ENCODE measurements at regions not wholly inside any gene's neighbourhood (a gene's known extent, or its start where the extent isn't known, plus 50 kb on each side); places are given as distances from the start of the nearest gene placed in this dataset.

GRCh38 chr4:58061967-58062366 is 951.8 kb upstream of the IGFBP7 start:
- no peak for TF ChIP-seq MYC (IDR thresholded peaks at IDR 0.05; ENCODE audit: low read depth, low read length)
- TF ChIP-seq GATA2 (IDR thresholded peaks at IDR 0.05; ENCODE audit: insufficient read depth, insufficient read length, low read depth, low read length): no peak
- TF ChIP-seq JUN (IDR thresholded peaks at IDR 0.05; ENCODE audit: borderline replicate concordance, insufficient read depth, insufficient read length, low read depth): no peak
- no peak for TF ChIP-seq FOS (IDR thresholded peaks at IDR 0.05; ENCODE audit: borderline replicate concordance, insufficient read depth, low read length)
- TF ChIP-seq MAX (IDR thresholded peaks at IDR 0.05; ENCODE audit: insufficient read depth, insufficient read length): no peak
- no peak for TF ChIP-seq EZH2 (IDR thresholded peaks at IDR 0.05; ENCODE audit: borderline replicate concordance, low read depth, low read length, severe bottlenecking)
- H3K9ac ChIP-seq (replicated peaks; ENCODE audit: extremely low read depth, insufficient read depth, low read length): no peak overlapping the region
- no peaks in the 10 kb centered on the region for H3K79me2 ChIP-seq (ENCODE audit: control insufficient read depth, insufficient read depth, low read length)
- H3K9me1 ChIP-seq (replicated peaks; ENCODE audit: control insufficient read depth, extremely low read depth, insufficient read depth, low read length): no peaks in the 10 kb centered on the region
- intact Hi-C loops (cut with micrococcal nuclease): no loop called here
- no peak overlapping the region for H3K27ac ChIP-seq (ENCODE audit: insufficient read depth, low read depth, low read length)
- ChIA-PET CTCF (no interaction called here), POLR2A (no interaction called here)
- H3K27me3 ChIP-seq (ENCODE audit: control insufficient read depth in 2 of 2, insufficient read depth in 2 of 2, low read length in 2 of 2): no peaks in the 10 kb centered on the region
- no peaks in the 10 kb centered on the region for H3K4me1 ChIP-seq (ENCODE audit: control insufficient read depth, extremely low read depth, insufficient read depth, low read length)
- dilution Hi-C loops (cut with MboI; ENCODE audit: extremely low pct_ligation_motif_present, low sequenced_read_pairs): no loop called here
- no peak overlapping the region for H3K4me3 ChIP-seq (replicated peaks in 1 of 3; ENCODE audit: insufficient read depth in 1 of 3, low read depth in 1 of 3, low read length in 3 of 3)
- H2AFZ ChIP-seq (ENCODE audit: low read depth, low read length): no peak overlapping the region
- no peaks in the 10 kb centered on the region for H3K36me3 ChIP-seq (ENCODE audit: control insufficient read depth in 2 of 2, extremely low read depth in 1 of 2, insufficient read depth in 2 of 2, low read length in 2 of 2)
- FAIRE-seq (no peak), DNase-seq (ENCODE audit: low read depth, low spot score) (no peak)
- BruUV-seq (replicated peaks): no TSS peak
- peaks cover 4% of the 10 kb centered on the region for H3K9me3 ChIP-seq (replicated peaks; ENCODE audit: control insufficient read depth, insufficient read depth, low read length)
- H4K20me1 ChIP-seq (replicated peaks; ENCODE audit: control insufficient read depth, extremely low read depth, insufficient read depth, low read length): no peaks in the 10 kb centered on the region
- no peak overlapping the region for H3K4me2 ChIP-seq (ENCODE audit: insufficient read depth, low read length)

GRCh38 chr4:58050439-58050838 is 940.3 kb upstream of the IGFBP7 start:
- dilution Hi-C loops (cut with MboI; ENCODE audit: extremely low pct_ligation_motif_present, low sequenced_read_pairs): no loop called here
- BruUV-seq (replicated peaks): no TSS peak

More at GRCh38 chr4:58050439-58050838, 940.3 kb upstream of the IGFBP7 start:
- H3K36me3 ChIP-seq (ENCODE audit: control insufficient read depth in 2 of 2, extremely low read depth in 1 of 2, insufficient read depth in 2 of 2, low read length in 2 of 2): no peaks in the 10 kb centered on the region
- no peak overlapping the region for H3K27ac ChIP-seq (ENCODE audit: insufficient read depth, low read depth, low read length)
- no peaks in the 10 kb centered on the region for H3K9me3 ChIP-seq (replicated peaks; ENCODE audit: control insufficient read depth, insufficient read depth, low read length)
- H3K27me3 ChIP-seq (ENCODE audit: control insufficient read depth in 2 of 2, insufficient read depth in 2 of 2, low read length in 2 of 2): no peaks in the 10 kb centered on the region
- no peak overlapping the region for H3K4me3 ChIP-seq (replicated peaks in 1 of 3; ENCODE audit: insufficient read depth in 1 of 3, low read depth in 1 of 3, low read length in 3 of 3)
- no peak overlapping the region for H3K4me2 ChIP-seq (ENCODE audit: insufficient read depth, low read length)
- H3K9me1 ChIP-seq (replicated peaks; ENCODE audit: control insufficient read depth, extremely low read depth, insufficient read depth, low read length): no peaks in the 10 kb centered on the region
- POLR2A ChIA-PET: no interaction called here
- no peak overlapping the region for H3K9ac ChIP-seq (replicated peaks; ENCODE audit: extremely low read depth, insufficient read depth, low read length)
- H3K79me2 ChIP-seq (ENCODE audit: control insufficient read depth, insufficient read depth, low read length): no peaks in the 10 kb centered on the region
- H3K4me1 ChIP-seq (ENCODE audit: control insufficient read depth, extremely low read depth, insufficient read depth, low read length): no peaks in the 10 kb centered on the region
- FAIRE-seq (no peak), DNase-seq (ENCODE audit: low read depth, low spot score) (no peak)
- TF ChIP-seq MAX (IDR thresholded peaks at IDR 0.05; ENCODE audit: insufficient read depth, insufficient read length) (no peak), MYC (IDR thresholded peaks at IDR 0.05; ENCODE audit: low read depth, low read length) (no peak), GATA2 (IDR thresholded peaks at IDR 0.05; ENCODE audit: insufficient read depth, insufficient read length, low read depth, low read length) (no peak), CTCF (IDR thresholded peaks at IDR 0.05; ENCODE audit: extremely low read depth in 1 of 2, insufficient read depth in 1 of 2, low read depth in 1 of 2, low read length in 2 of 2) (no peak), JUN (IDR thresholded peaks at IDR 0.05; ENCODE audit: borderline replicate concordance, insufficient read depth, insufficient read length, low read depth) (no peak), POLR2A (IDR thresholded peaks at IDR 0.05; ENCODE audit: low read depth, low read length) (no peak), EZH2 (IDR thresholded peaks at IDR 0.05; ENCODE audit: borderline replicate concordance, low read depth, low read length, severe bottlenecking) (no peak), FOS (IDR thresholded peaks at IDR 0.05; ENCODE audit: borderline replicate concordance, insufficient read depth, low read length) (no peak), POLR2AphosphoS5 (IDR thresholded peaks at IDR 0.05; ENCODE audit: insufficient read depth, low read depth, low read length) (no peak)
- H4K20me1 ChIP-seq (replicated peaks; ENCODE audit: control insufficient read depth, extremely low read depth, insufficient read depth, low read length): no peaks in the 10 kb centered on the region
- intact Hi-C loops (cut with micrococcal nuclease): no loop called here
- no peak overlapping the region for H2AFZ ChIP-seq (ENCODE audit: low read depth, low read length)
- CTCF ChIA-PET: no interaction called here

Measured in endothelial cell of umbilical vein (primary cell).